ENCODE measurements at regions not wholly inside any gene's neighbourhood (a gene's known extent, or its start where the extent isn't known, plus 50 kb on each side); places are given as distances from the start of the nearest gene placed in this dataset.

DNA sequence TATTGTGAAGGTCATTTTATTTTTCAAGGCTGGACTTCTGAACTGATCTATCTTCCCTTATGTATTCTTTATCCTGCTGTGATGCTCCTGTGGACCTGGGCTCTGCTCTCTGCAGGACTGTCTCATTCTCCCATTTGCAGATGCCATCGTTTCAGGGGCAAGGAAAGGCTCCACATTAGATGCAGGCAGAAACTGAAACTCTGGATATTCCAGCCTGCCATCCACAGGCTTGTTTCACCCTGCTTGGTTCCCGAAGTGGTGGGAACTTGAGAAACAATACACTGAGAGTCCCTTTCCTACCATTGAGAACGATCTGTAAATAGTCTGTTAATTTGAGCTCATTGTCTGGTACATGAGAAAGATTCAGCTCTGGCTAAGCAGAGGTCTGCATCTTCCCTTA lies 197.5 kb upstream of the MAN1A1 start:
- no peak for TF ChIP-seq CTCF (IDR thresholded peaks at IDR 0.05; ENCODE audit: low read depth, low read length)
- no peaks in the 10 kb centered on the region for H3K36me3 ChIP-seq
- no peaks in the 10 kb centered on the region for H3K9me3 ChIP-seq (ENCODE audit: severe bottlenecking)
- H3K4me3 ChIP-seq (ENCODE audit: low read depth, low read length), result no peak overlapping the region
- no peak overlapping the region for H3K27ac ChIP-seq
- no peak for DNase-seq
- H3K27me3 ChIP-seq (ENCODE audit: insufficient read depth, low read depth, severe bottlenecking), result no peaks in the 10 kb centered on the region

GRCh38 chr6:119545245-119545644 lies 195.7 kb upstream of the MAN1A1 start:
- H3K27me3 ChIP-seq (ENCODE audit: insufficient read depth, low read depth, severe bottlenecking), result no peaks in the 10 kb centered on the region
- H3K4me3 ChIP-seq (ENCODE audit: low read depth, low read length), result no peak overlapping the region
- H3K36me3 ChIP-seq, result no peaks in the 10 kb centered on the region
- DNase-seq, result no peak
- H3K9me3 ChIP-seq (ENCODE audit: severe bottlenecking), result no peaks in the 10 kb centered on the region
- no peak for TF ChIP-seq CTCF (IDR thresholded peaks at IDR 0.05; ENCODE audit: low read depth, low read length)
- H3K27ac ChIP-seq, result no peak overlapping the region

GRCh38 chr6:119544325-119545175 lies 195.0 kb upstream of the MAN1A1 start:
- no peaks in the 10 kb centered on the region for H3K9me3 ChIP-seq (ENCODE audit: severe bottlenecking)
- no peak for DNase-seq
- no peak overlapping the region for H3K4me3 ChIP-seq (ENCODE audit: low read depth, low read length)
- no peaks in the 10 kb centered on the region for H3K36me3 ChIP-seq
- TF ChIP-seq CTCF (IDR thresholded peaks at IDR 0.05; ENCODE audit: low read depth, low read length), result no peak
- no peak overlapping the region for H3K27ac ChIP-seq
- H3K27me3 ChIP-seq (ENCODE audit: insufficient read depth, low read depth, severe bottlenecking), result no peaks in the 10 kb centered on the region

DNA sequence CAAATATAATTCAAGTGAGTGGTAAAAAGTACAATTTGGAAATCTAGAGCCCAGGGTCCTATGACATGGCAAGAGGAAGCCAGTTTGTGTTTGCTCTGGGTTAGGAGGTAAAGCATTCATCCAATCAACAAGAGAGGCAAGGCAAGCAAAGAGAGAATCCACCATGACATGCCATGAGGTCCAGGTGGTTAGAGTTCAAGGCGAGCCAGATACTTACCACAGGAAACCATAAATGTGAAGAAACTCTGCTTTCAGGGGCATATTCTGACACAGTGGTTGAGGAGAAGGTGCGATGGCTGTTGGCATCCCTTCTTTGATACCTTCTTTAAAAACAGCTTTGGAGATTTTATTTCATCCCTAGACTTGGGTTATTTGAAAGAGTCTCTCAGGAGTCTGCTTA lies 193.8 kb upstream of the MAN1A1 start:
- H3K27me3 ChIP-seq (ENCODE audit: insufficient read depth, low read depth, severe bottlenecking), result no peaks in the 10 kb centered on the region
- no peak for TF ChIP-seq CTCF (IDR thresholded peaks at IDR 0.05; ENCODE audit: low read depth, low read length)
- no peak overlapping the region for H3K4me3 ChIP-seq (ENCODE audit: low read depth, low read length)
- DNase-seq, result no peak
- no peaks in the 10 kb centered on the region for H3K36me3 ChIP-seq
- no peaks in the 10 kb centered on the region for H3K9me3 ChIP-seq (ENCODE audit: severe bottlenecking)
- H3K27ac ChIP-seq, result no peak overlapping the region

DNA sequence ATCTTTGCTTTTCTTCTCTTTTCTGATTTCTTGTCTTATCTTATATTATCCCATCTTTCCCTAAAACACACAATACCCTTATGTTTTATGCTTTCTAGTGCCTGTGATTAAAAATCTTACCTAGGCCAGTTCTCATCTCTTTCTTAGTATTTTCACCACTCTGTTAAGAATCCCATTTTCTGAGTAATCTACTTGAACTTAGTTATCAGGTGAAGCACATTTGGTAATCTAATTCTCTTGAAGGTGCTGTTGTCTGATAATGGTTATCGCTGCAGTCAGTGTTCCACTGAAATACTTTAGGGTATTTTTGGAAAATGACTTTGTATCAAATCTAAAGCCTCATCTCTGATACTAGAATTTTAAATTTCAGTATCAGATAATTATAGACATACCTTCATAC lies 192.5 kb upstream of the MAN1A1 start:
- TF ChIP-seq CTCF (IDR thresholded peaks at IDR 0.05; ENCODE audit: low read depth, low read length), result no peak

More for the DNA sequence above, 192.5 kb upstream of the MAN1A1 start:
- no peaks in the 10 kb centered on the region for H3K27me3 ChIP-seq (ENCODE audit: insufficient read depth, low read depth, severe bottlenecking)
- no peaks in the 10 kb centered on the region for H3K36me3 ChIP-seq
- no peaks in the 10 kb centered on the region for H3K9me3 ChIP-seq (ENCODE audit: severe bottlenecking)
- H3K4me3 ChIP-seq (ENCODE audit: low read depth, low read length), result no peak overlapping the region
- DNase-seq, result no peak
- no peak overlapping the region for H3K27ac ChIP-seq
